Fibroblast of the aortic adventitia (primary cell): ENCODE measurements at regions not wholly inside any gene's neighbourhood (a gene's known extent, or its start where the extent isn't known, plus 50 kb on each side); places are given as distances from the start of the nearest gene placed in this dataset.
A peak's percentile ranks its signal among the peaks of the same experiment; 100 is the strongest.

Experiments used
- DNase-seq: peaks from one replicate; pipeline ENCODE4 v3.0.0-alpha.2; 2010; ENCODE audit warnings: low read depth
- H3K4me3 ChIP-seq: 2 replicates; pipeline ENCODE4 v1.5.1; 2011; ENCODE audit warnings: low read depth, mild to moderate bottlenecking, control low read depth, low read length, moderate library complexity
- CTCF ChIP-seq: IDR thresholded peaks from 2 replicates; pipeline ENCODE4 v1.5.1; 2011; ENCODE audit warnings: mild to moderate bottlenecking, low read length, control low read depth, inconsistent platforms; ENCODE audit not compliant: insufficient read depth

DNA sequence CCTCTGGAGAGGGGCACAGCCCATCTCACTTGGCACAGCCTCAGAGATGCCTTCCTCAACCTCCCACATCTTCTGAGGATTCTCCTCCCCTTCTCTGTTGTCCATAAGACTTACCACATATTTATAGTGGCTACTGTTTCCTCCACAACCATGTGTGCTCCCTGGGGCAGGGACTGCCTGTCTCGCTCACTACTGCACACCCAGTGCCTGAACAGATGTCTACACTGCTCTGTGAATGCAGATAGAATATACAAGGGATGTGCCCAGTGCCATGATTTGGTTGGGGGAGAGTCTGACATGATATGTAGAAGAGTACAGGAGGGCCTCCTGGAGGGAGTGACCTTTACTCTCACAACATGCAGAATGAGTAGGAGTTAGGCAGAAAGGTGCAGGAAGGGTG, 67.3 kb upstream of the ANO1 start:
- DNase-seq, result no peak
- TF ChIP-seq CTCF, result no peak
- no peak overlapping the region for H3K4me3 ChIP-seq

DNA sequence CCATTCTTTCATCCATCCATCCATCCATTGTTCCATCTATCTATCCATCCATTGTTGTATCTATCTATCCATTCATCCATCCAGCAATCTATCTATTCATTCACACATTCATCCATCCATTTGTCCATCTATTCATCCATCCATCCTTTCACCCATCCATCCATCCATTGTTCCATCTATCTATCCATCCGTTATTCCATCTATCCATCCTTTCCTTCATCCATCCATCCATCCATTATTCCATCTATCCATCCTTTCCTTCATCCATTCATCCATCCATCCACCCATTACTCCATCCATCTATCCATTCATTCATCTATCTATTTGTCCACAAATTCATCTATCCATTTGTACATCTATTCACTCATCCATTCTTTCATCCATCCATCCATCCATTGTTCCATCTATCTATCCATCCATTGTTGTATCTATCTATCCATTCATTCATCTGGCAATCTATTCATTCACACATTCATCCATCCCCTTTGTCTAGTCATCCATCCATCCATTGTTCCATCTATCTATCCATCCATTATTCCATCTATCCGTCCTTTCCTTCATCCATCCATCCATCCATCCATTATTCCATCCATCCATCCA, 65.9 kb upstream of the ANO1 start:
- DNase-seq, result no peak
- no peak overlapping the region for H3K4me3 ChIP-seq

DNA sequence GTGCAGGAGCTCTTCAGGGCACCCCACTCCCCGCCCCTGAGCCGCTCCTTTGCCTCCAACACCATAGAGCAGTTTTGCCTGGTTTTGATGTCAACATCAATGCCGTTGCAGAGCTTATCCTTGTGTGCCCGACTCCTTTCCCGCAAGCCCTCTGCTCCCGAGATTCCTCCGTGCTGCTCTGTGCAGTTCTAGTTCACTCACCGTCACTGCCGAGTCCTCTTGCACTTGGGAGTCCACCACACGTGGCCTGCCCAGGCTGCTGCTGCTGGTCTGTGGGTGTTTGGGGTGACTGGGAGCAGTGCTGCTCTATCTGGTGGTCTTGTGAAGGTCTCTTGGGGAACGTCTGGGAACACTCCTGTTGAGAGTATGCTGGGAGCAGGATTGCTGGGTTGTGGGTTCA, 63.8 kb upstream of the ANO1 start:
- TF ChIP-seq CTCF, result no peak
- no peak for DNase-seq
- no peak overlapping the region for H3K4me3 ChIP-seq

More for the DNA sequence above, 65.9 kb upstream of the ANO1 start:
- TF ChIP-seq CTCF, result no peak

- TF ChIP-seq CTCF, result no peak
- peak; percentile 42 for DNase-seq
- H3K4me3 ChIP-seq, result no peak overlapping the region
Observed at GRCh38 chr11:70016666-70017367, 61.3 kb upstream of the ANO1 start.

DNA sequence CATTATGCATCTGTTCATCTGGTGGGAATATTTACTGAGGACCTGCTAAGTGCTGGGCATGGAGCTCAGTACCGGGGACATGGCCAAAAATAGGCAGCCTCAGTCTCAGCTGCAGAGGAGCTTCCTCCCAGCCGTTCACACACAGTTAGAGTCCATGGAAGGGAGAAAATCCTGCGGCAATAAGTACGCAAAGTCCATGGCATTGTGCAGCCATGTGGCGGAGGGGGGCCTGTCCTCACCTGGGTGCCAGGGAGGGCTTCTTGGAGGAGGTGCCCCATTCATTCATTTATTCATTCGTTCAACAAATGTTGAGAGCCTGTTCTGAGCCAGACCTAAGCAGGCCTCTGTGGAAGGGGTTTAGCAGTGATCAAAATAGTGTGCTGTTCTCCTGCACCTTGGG, 59.3 kb upstream of the ANO1 start:
- no peak overlapping the region for H3K4me3 ChIP-seq
- no peak for DNase-seq
- no peak for TF ChIP-seq CTCF

DNA sequence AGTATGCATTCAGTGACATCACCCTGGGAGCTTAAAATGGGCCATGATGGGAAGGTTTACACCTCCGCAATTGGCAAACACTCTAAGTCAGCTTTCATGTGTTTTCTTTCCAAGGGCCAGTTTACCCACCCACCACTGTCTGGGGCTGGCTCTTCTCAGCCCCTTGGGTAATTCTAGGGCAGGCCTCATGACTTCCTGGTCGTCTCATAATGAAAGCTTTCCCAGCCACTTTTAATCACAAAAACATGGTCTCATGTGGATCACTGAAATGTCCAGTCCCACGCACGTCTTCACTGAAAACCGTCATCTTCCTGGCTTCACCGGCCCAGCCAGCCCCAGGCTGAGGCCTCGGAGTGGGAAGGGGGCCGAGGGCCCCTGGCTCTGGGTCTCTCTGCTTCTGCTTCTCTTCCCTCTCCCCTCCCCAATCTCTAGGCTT, 58.5 kb upstream of the ANO1 start:
- peak; percentile 42 for DNase-seq
- no peak for TF ChIP-seq CTCF
- no peak overlapping the region for H3K4me3 ChIP-seq
